GM23248 (cell line): ENCODE measurements at regions not wholly inside any gene's neighbourhood (a gene's known extent, or its start where the extent isn't known, plus 50 kb on each side); places are given as distances from the start of the nearest gene placed in this dataset.

Source experiments
- EZH2 ChIP-seq: fragments of 200-600 bp; sonication (generic); IDR thresholded peaks from 2 replicates; pipeline ENCODE4 v1.6.1; 2018; ENCODE audit warnings: antibody characterized with exemption, mild to moderate bottlenecking; ENCODE audit not compliant: insufficient read depth, poor library complexity, severe bottlenecking
- EZH2phosphoT487 ChIP-seq: fragments of 200-600 bp; sonication (generic); IDR thresholded peaks from 2 replicates; pipeline ENCODE4 v1.6.1; 2018; ENCODE audit warnings: antibody characterized with exemption, moderate library complexity, mild to moderate bottlenecking, low read depth; ENCODE audit not compliant: insufficient read depth

- TF ChIP-seq EZH2 (no peak), EZH2phosphoT487 (no peak)
Measured at GRCh38 chr13:100933841-100934240, 259.2 kb upstream of the TMTC4 start.
